Natural killer cell (primary cell): ENCODE measurements at regions not wholly inside any gene's neighbourhood (a gene's known extent, or its start where the extent isn't known, plus 50 kb on each side); places are given as distances from the start of the nearest gene placed in this dataset.

Experiments
- ATAC-seq, 3 donors: fragments of 150-1000 bp in 2 of 3; fragments of 200-7000 bp in 1 of 3; cut with Tn5 transposase; 1 replicate in 1 of 3; 2 replicates in 2 of 3; pipeline ENCODE4 v1.10.0; 2021; ENCODE audit warnings: mild to moderate bottlenecking in 2 of 3, moderate library complexity in 2 of 3
- DNase-seq, 2 donors: peaks; one replicate each; pipeline versions ENCODE4 v3.0.0 to v3.0.0-alpha.2; 2013 to 2021; ENCODE audit warnings: mixed read lengths in 1 of 2
- H3K27ac ChIP-seq: one replicate; pipeline ENCODE4 v1.5.1; 2013; ENCODE audit warnings: mild to moderate bottlenecking, low read length
- H3K27me3 ChIP-seq: one replicate; pipeline ENCODE4 v1.6.1; 2013; ENCODE audit warnings: low read length; ENCODE audit not compliant: control insufficient read depth, insufficient read depth
- H3K36me3 ChIP-seq: one replicate; pipeline ENCODE4 v1.6.1; 2013; ENCODE audit warnings: low read length; ENCODE audit not compliant: control insufficient read depth, insufficient read depth
- H3K4me1 ChIP-seq: one replicate; pipeline ENCODE4 v1.6.1; 2013; ENCODE audit warnings: low read length; ENCODE audit not compliant: control insufficient read depth, insufficient read depth
- H3K4me3 ChIP-seq: one replicate; pipeline ENCODE4 v1.5.1; 2013; ENCODE audit warnings: low read length
- H3K9me3 ChIP-seq: one replicate; pipeline ENCODE4 v1.6.1; 2013; ENCODE audit warnings: low read length; ENCODE audit not compliant: control insufficient read depth, insufficient read depth
- H3K27ac Mint-ChIP-seq, 2 donors: one replicate each; pipeline ENCODE4 v1.8.0; 2022; ENCODE audit warnings: mild to moderate bottlenecking in 2 of 2, mixed read lengths in 2 of 2, moderate library complexity in 1 of 2
- H3K27me3 Mint-ChIP-seq, 2 donors: one replicate each; pipeline ENCODE4 v1.8.0; 2022; ENCODE audit warnings: low read depth in 2 of 2, mixed read lengths in 2 of 2
- H3K36me3 Mint-ChIP-seq: one replicate; pipeline ENCODE4 v1.8.0; 2022; ENCODE audit warnings: mixed read lengths
- H3K4me1 Mint-ChIP-seq, 2 donors: one replicate each; pipeline ENCODE4 v1.8.0; 2022; ENCODE audit warnings: mixed read lengths in 2 of 2
- H3K4me3 Mint-ChIP-seq: one replicate; pipeline ENCODE4 v1.8.0; 2022; ENCODE audit warnings: mild to moderate bottlenecking, moderate library complexity, mixed read lengths
- H3K9me3 Mint-ChIP-seq, 2 donors: one replicate each; pipeline ENCODE4 v1.8.0; 2022; ENCODE audit warnings: mixed read lengths in 2 of 2
- CTCF ChIP-seq: fragments of 200-600 bp; IDR thresholded peaks from one replicate; pipeline ENCODE4 v1.8.0; 2022; ENCODE audit warnings: antibody characterized with exemption
- WGBS: methylation state at CpG from one replicate; pipeline ENCODE4 v1.1.7; 2013; ENCODE audit warnings: missing lambda C conversion rate; ENCODE audit not compliant: insufficient coverage; 5-methylcytosine and 5-hydroxymethylcytosine counted together
- intact Hi-C: fragments of 100-400 bp; cut with micrococcal nuclease; formaldehyde crosslinking; loops from one replicate; pipeline ENCODE4 v1.14.2; 2022

- DNase-seq (no peak), ATAC-seq (no peak)
- H3K9me3 ChIP-seq, result no peaks in the 10 kb centered on the region
- no peaks in the 10 kb centered on the region for H3K4me1 ChIP-seq
- no peaks in the 10 kb centered on the region for H3K27me3 ChIP-seq
- intact Hi-C loops, result no loop called here
- H3K27me3 Mint-ChIP-seq, result peaks cover 0 to 3% of the 10 kb centered on the region in 2 donors
- no peaks in the 10 kb centered on the region for H3K4me1 Mint-ChIP-seq
- H3K9me3 Mint-ChIP-seq, result no peaks in the 10 kb centered on the region
- H3K27ac Mint-ChIP-seq, result no peak overlapping the region
- no peaks in the 10 kb centered on the region for H3K36me3 Mint-ChIP-seq
- no peak for TF ChIP-seq CTCF
- H3K27ac ChIP-seq, result no peak overlapping the region
- WGBS, result 92% methylated on average over 6 of the region's 6 CpGs
- no peak overlapping the region for H3K4me3 ChIP-seq
- no peaks in the 10 kb centered on the region for H3K36me3 ChIP-seq
- H3K4me3 Mint-ChIP-seq, result no peak overlapping the region
These were observed 139.0 kb downstream of the IRX1 start for GRCh38 chr5:3734632-3735031.

- Histone ChIP-seq H3K27ac (no peak overlapping the region), H3K4me1 (no peaks in the 10 kb centered on the region), H3K4me3 (no peak overlapping the region), H3K36me3 (no peaks in the 10 kb centered on the region), H3K27me3 (no peaks in the 10 kb centered on the region), H3K9me3 (peaks cover 3% of the 10 kb centered on the region)
- Mint-ChIP-seq H3K27me3 (peaks cover 0 to 3% of the 10 kb centered on the region in 2 donors), H3K36me3 (no peaks in the 10 kb centered on the region), H3K27ac (no peak overlapping the region), H3K9me3 (no peaks in the 10 kb centered on the region), H3K4me3 (no peak overlapping the region), H3K4me1 (no peaks in the 10 kb centered on the region)
- 86% methylated on average over 16 of the region's 16 CpGs for WGBS
- intact Hi-C loops, result no loop called here
- no peak for ATAC-seq
- no peak for TF ChIP-seq CTCF
- no peak for DNase-seq
These were observed 140.8 kb downstream of the IRX1 start for GRCh38 chr5:3736466-3736865.

GRCh38 chr5:3736926-3737325 is 141.3 kb downstream of the IRX1 start:
- no peak for TF ChIP-seq CTCF
- Histone ChIP-seq H3K27ac (no peak overlapping the region), H3K4me1 (no peaks in the 10 kb centered on the region), H3K27me3 (no peaks in the 10 kb centered on the region), H3K9me3 (peaks cover 3% of the 10 kb centered on the region), H3K4me3 (no peak overlapping the region), H3K36me3 (no peaks in the 10 kb centered on the region)
- H3K4me1 Mint-ChIP-seq, result no peaks in the 10 kb centered on the region
- ATAC-seq, result no peak
- H3K27me3 Mint-ChIP-seq, result peaks cover 0 to 3% of the 10 kb centered on the region in 2 donors
- H3K36me3 Mint-ChIP-seq, result no peaks in the 10 kb centered on the region
- no peak overlapping the region for H3K27ac Mint-ChIP-seq
- H3K9me3 Mint-ChIP-seq, result no peaks in the 10 kb centered on the region
- DNase-seq, result no peak
- H3K4me3 Mint-ChIP-seq, result no peak overlapping the region
- WGBS, result 89% methylated on average over 8 of the region's 9 CpGs
- intact Hi-C loops, result no loop called here

- no peaks in the 10 kb centered on the region for H3K4me1 Mint-ChIP-seq
- H3K36me3 ChIP-seq, result no peaks in the 10 kb centered on the region
- TF ChIP-seq CTCF, result no peak
- H3K27ac ChIP-seq, result no peak overlapping the region
- no peaks in the 10 kb centered on the region for H3K4me1 ChIP-seq
- whole genome bisulfite sequencing, result 79% methylated on average over 3 of the region's 3 CpGs
- no peaks in the 10 kb centered on the region for H3K36me3 Mint-ChIP-seq
- no peak overlapping the region for H3K27ac Mint-ChIP-seq
- no peak overlapping the region for H3K4me3 Mint-ChIP-seq
- H3K9me3 Mint-ChIP-seq, result no peaks in the 10 kb centered on the region
- H3K4me3 ChIP-seq, result no peak overlapping the region
- H3K27me3 Mint-ChIP-seq, result peaks cover 0 to 3% of the 10 kb centered on the region in 2 donors
- H3K27me3 ChIP-seq, result no peaks in the 10 kb centered on the region
- intact Hi-C loops, result no loop called here
- H3K9me3 ChIP-seq, result peaks cover 3% of the 10 kb centered on the region
- no peak for DNase-seq
- ATAC-seq, result no peak
These were observed 143.3 kb downstream of the IRX1 start for GRCh38 chr5:3738919-3739318.
